ENCODE measurements at regions not wholly inside any gene's neighbourhood (a gene's known extent, or its start where the extent isn't known, plus 50 kb on each side); places are given as distances from the start of the nearest gene placed in this dataset.

DNA sequence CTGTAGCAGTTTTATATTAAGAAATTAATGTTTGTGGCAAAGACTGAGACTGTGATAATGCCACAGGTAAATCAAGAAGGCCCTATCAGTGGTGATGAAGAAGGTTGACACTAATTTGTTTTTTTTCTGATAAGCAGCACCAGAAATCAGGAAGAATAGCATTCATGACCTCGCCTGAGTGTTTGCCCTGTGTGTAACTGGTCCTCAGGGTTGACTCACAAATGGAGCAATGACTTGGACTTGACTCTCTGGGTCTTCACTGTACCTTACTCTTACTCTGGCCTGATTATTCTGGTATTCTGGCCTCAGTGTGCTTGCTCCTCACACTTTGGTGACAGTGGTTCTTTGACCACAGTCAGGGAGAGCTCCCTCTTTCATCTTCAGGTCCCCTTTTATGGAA is 243.9 kb downstream of the HAO1 start:
- DNase-seq (ENCODE audit: low read depth in 2 of 2), result no peak

DNA sequence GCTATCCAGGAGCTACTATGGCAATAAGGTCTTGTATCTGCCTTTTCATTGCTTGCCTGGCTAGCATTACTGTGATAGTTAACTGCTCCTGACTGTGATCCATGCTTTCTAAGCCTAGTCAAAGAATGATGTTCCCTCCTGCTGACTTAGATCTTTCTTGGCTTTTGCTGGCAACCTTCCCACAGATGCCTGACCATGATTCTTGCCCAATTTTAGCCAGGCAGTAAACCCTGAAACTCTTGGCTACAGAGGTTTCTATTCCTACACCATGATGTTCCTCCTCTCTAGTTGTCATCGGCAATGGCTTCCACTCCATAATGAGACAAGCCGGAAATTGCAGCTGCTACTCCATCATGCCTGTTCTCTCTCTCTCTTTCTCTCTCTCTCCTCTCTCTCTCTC is 238.1 kb downstream of the HAO1 start:
- DNase-seq (ENCODE audit: low read depth in 2 of 2), result no peak

DNA sequence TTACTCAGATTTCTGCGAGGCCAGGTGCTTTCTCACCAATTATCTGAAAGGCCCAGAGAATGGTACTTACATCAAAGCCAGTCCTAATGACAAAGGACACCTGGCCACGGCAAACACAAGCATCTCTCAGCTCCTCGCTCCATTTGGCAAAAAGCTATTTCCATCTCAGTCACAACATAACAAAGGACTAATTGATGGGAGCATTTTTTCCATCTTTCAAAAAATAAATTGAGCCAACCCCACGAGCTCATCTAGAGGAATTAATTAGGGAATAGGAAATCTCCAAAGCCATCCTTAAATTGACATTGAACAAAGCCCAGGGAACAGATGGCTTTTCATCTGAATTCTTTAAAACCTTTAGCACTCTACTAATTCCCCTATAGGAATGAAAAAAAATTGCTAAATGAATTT is 236.7 kb downstream of the HAO1 start:
- DNase-seq (ENCODE audit: low read depth in 2 of 2), result no peak

DNA sequence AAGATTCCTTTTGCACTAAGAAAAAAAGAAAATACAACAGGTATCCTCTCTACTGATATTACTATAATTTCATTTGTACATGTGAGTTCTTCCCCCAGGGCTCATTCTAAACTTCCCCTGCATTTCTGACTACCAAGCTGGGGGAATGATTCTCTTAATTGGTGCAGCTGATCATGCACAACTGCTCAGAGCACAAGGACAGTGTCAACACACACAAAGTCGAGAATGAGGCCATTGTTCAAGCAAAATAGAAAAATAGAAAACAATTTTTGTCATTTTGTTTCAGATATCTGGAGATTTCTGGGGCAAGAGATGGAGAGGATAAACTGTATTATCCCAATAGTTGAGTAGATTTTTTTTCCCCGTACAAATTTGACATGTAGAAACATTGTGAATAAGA is 236.3 kb downstream of the HAO1 start:
- DNase-seq (ENCODE audit: low read depth in 2 of 2), result no peak

DNA sequence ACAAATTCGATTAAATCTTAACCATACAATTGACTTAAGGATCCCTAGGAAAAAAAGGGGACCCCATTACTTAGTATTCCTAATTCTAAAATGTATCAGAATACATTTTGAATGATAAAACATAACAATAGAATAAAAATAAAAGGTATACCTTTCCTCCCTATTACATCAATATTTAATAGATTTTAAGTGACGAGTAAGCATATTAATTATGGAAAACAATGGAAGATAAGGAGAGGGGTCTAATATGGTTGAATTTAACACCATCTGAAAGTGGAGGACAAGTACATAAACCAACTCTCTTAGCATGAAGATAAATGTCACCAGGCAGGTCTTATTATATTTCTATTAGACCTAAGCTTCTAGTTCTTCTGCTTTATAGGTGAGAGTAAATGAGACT is 232.1 kb downstream of the HAO1 start:
- no peak for DNase-seq (ENCODE audit: low read depth in 2 of 2)

DNA sequence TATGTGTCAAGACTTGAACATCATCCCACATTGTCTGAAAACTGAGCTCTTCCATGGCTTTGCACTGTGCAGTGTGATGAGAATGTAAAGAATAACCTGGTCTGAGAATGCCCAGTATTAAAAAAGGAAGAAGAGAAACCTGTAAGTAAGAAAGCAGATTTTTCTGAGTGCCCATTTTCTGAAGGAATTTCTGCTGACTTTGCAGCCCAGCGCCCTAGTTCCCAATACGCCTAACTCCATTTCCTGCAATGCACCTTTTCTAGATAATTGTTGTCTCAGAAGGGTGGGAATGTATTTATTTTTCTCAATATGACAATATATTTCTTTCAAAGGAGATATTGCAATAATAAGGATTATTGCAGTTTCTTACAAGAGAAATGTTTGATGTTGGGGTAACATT is 231.5 kb downstream of the HAO1 start:
- no peak for DNase-seq (ENCODE audit: low read depth in 2 of 2)

DNA sequence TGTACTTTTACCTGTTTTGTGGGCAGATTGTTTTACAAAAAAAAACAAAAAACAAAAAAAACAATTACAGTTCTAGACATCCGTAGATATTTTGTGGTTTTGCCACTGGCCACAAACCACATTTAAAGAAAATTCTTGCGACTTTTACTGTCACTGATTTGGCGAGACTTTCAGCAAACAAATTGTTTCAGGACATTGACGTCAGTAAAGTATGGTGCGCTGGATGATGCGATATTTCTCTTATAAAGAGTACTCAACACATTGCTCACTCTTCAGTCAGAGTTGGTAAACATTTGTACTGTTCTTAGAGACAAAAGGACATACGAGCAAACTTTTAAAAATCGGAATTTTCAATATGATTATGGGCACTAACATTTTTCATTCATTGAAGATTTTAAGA is 229.8 kb downstream of the HAO1 start:
- no peak for DNase-seq (ENCODE audit: low read depth in 2 of 2)

DNA sequence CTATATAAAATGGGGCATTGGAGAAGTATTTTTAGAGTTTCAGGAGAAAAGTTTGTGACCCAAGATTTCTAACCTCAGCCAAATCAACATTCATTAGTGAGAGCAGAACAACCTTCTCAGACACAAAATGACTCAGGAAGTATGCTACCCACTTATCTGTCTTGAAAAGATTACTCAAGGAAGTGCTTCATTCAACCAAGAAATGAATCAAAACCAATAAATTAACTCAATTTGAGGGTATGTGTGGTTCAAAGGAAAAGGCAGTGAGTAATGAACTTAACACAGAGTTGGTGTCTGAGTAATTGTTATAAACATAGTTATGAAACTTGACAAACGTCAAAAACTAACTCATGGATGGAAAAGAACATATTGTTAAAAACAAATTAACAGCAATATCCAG is 227.6 kb downstream of the HAO1 start:
- DNase-seq (ENCODE audit: low read depth in 2 of 2), result no peak

DNA sequence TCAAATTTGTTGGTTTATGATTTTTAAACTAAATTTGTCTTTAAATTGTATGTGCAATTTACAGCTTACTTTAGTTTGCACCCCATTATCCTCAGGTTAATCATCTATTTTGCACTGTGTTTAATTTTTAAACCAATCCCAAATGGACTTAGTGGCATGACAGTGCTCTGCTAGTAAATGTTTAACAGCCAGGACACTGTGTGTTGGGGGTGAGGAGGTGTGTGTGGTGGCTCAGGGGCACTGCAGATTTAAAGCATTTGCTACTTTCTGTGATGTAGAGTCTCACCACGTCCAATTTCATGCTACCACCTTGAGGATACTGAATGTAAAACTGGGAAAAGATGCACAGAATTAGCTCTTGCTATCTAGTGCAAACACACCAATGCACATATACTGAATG is 225.7 kb downstream of the HAO1 start:
- DNase-seq (ENCODE audit: low read depth in 2 of 2), result no peak

DNA sequence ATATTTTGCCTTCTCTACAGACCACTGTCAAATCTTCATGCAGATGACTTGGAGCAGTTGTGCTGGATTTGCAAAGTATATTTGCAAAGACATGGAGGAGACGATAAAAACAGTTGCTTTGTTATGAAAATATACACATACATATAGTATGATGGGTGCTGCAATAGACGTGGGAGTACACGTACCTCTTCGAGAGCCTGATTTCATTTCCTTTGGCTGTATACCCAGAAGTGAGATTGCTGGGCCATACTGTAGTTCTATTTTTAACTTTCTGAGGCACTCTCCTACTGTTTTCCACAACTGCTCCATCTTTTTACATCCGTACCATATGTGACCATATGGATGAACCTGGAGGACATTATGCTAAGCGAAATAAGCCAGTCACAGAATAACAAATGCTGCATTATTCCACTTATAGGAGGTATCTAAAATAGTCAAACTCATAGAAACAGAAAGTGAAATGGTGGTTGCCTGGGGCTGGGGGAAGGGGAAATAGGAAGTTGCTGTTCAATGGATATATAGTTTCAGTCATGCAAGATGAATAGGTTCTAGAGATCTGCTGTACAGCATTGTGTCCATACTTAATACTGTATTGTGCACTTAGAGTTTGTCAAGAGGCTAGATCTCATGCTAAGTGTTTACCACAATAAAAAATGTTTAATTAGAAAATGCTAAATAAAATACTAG is 223.8 kb downstream of the HAO1 start:
- DNase-seq (ENCODE audit: low read depth in 2 of 2), result no peak

DNA sequence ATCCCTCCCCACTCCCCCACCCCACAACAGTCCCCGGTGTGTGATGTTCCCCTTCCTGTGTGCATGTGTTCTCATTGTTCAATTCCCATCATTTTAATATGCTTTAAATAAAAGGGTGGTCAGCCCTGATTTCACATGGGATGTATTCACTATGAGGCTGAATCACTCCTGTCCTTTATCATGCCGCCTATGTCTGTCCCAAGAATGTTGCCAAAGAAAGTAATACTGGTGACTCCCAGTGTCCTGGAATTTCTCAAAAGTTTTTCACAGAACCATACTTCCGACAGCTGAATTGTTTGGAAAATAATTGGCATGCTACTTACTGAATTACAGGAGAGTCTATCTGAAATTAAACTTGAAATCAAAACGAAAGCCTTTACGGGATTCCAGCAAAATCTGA is 217.7 kb downstream of the HAO1 start:
- DNase-seq (ENCODE audit: low read depth in 2 of 2), result no peak

DNA sequence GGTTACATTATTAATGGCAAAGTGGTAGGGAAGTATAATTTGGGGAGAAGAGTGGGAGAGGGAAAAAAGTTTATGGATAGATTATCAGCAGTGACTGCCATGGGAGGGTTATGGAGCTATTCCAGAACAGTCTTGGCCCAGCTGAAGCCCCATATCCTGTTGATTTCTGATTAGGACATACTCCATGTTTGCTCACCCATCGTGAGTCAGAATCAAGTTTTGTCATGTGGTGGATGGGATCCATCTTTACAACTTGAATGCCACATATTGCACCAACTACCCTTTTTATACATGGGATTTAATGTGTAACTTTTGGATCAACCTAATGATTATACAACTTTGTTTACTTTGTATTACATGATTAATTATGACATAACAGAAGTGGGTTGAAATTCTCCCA is 217.0 kb downstream of the HAO1 start:
- no peak for DNase-seq (ENCODE audit: low read depth in 2 of 2)

DNA sequence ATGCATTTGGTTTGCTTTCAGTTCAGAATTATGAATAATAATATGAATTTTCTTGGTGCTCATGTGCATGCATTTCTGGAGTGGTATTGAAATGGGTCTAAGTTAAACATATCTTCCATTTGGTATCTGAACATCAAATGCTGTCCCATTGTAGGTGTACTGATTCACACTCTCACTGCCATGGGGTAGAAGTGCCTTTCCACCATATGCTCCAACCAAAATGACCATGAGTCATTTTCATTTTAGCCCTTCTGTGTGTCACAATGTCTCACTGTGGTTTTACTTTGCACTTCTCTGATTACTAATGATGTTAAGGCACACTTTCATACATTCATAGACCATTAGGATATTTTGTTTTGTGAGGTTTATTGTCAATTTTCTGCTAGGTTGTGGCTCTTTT is 211.9 kb downstream of the HAO1 start:
- DNase-seq (ENCODE audit: low read depth in 2 of 2), result no peak

DNA sequence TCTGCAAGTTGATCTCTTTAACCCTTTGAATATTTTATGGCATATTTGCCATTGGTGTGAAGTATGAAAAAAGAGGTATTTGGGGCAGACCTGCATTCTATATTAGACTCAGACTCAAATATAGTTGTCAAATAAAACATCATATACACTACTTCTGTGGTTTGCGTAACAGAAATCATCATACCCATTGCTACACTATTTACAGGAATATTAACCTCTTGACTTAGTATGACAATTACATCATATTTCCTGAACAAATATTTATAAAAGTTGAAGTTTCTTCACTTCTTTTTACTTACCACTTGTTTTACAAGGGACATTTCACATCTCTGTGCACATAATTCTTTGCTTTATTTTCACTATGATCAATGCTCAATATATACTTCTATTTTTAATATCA is 206.0 kb downstream of the HAO1 start:
- DNase-seq (ENCODE audit: low read depth in 2 of 2), result no peak

DNA sequence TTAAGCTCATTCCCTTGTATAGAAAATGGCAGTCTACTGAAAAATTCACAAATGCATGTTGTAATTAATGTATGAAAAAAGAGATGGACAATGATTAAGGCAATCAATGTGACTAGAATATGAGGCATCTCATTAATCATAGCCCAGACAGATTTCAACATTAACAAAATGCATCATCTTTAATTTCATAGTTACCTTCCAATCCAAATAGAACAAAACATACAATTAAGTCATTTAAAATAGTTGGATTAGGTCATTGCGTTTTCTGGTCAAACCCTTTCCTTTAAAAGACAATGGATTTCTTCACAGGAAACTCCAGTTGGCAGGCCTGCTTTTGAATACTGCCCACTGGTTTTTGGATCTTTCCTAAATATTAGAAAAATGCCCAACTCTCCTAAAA is 203.9 kb downstream of the HAO1 start:
- DNase-seq (ENCODE audit: low read depth in 2 of 2), result no peak

DNA sequence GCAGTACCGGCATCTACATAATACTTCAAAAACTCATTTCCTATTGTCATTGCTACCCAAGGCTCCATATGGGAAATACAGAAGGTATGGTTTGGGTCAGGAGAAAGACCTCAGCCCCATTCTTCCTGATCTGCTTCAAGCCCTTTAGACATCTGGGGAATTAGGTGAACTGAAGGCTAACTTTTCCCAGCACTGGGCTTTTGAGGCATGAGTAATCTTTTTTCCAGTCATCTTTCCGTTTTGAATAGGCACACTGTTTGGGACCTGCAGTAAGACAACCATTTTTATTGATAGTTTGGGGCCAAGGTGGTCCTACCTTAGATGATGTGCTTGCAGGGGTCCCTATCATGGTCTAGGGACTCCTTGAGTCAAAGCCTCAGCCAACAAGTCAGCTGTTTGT is 198.4 kb downstream of the HAO1 start:
- no peak for DNase-seq (ENCODE audit: low read depth in 2 of 2)

DNA sequence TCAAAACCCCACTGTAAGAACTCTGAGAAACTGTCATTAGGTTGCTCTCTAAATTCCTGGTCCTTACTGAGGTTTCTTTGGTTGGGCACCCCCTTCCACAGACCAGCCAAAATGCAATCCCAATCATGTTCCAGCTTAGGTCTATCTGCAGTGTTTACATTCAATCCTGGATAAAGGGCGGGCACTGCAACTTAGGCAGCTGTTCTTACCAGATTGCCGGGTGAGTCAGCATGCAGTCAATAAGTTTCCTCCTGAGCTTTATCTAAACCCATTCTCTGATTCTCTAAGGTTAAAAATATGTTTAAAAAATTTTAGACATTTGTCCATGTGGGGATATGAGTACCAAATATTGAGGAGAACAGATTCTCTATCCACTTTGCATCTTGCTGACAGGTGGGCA is 197.8 kb downstream of the HAO1 start:
- DNase-seq (ENCODE audit: low read depth in 2 of 2), result no peak

DNA sequence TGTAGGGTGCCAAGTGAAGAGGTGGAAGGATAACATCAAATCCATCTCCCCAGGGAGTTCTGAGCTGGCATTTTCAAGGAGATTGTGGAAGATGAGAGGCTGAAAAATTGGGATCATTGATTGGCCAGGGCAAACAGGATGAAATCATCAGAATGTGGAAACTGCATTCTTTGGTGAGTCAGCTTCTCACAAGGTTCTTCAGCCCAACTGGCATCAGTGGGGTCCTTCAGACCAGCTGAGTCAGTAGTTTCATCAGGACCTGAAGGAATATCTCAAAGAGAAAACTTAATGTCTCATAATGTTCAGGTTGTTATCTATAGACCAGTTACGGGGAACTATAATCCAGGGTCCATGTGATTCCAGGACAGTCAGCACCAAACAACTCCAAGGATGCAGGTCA is 195.8 kb downstream of the HAO1 start:
- DNase-seq (ENCODE audit: low read depth in 2 of 2), result peak in 1 of 2 experiments; percentile 17

DNA sequence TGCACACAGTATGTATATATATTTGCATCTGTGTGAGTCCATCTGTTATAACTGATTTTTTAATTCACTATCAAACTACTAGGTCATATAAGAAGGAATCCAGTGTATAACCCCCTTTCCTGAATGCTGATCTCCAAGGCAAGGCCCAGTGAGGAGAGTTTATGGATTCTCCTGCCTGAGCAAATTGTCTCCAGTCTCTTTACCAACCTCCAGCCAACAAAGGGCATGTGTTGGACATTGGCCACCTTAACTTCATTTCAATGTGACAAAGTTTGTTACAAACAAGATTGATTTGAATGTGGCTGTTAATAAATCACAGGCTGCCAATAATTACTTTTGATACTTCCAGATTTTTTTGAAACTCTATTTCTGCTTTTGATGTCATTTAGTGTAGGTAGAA is 191.6 kb downstream of the HAO1 start:
- DNase-seq (ENCODE audit: low read depth in 2 of 2), result no peak

DNA sequence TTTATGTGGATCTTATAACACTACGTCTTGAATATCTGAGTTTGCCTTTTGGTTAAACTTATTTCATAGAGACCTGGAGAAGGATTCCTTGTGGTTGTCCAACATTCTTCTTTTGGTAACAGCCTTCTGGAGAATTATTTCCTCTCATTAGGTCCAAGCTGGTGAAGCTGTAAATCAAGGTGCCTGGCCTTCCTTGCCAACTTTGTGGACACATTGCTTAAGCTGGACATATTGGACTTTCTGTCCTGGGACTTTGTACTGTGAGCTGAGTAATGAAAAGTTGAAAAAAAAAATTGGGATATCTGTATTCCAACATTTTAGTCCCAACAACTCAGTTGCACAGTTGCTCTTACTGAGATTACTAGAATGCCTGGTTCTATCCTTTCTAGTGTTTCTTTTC is 186.2 kb downstream of the HAO1 start:
- DNase-seq (ENCODE audit: low read depth in 2 of 2), result no peak

DNA sequence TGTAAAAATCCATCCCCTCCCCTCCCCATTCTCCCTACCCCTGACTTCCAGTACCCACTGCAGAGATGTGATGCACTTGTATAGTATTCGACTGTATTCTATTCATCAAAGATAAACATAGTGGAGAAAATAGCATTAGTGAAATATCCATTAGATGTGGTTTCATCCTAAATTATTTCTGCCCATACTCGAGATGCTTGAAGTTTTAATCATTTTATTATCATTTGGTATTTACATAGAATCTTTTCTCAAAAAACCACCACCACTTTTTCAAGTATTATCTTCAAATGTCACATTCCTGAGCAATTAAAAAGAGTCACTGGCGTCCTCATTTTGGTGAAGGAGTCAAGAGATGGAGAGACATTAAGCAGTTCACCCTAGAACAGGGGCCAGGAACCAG is 181.9 kb downstream of the HAO1 start:
- no peak for DNase-seq (ENCODE audit: low read depth in 2 of 2)

DNA sequence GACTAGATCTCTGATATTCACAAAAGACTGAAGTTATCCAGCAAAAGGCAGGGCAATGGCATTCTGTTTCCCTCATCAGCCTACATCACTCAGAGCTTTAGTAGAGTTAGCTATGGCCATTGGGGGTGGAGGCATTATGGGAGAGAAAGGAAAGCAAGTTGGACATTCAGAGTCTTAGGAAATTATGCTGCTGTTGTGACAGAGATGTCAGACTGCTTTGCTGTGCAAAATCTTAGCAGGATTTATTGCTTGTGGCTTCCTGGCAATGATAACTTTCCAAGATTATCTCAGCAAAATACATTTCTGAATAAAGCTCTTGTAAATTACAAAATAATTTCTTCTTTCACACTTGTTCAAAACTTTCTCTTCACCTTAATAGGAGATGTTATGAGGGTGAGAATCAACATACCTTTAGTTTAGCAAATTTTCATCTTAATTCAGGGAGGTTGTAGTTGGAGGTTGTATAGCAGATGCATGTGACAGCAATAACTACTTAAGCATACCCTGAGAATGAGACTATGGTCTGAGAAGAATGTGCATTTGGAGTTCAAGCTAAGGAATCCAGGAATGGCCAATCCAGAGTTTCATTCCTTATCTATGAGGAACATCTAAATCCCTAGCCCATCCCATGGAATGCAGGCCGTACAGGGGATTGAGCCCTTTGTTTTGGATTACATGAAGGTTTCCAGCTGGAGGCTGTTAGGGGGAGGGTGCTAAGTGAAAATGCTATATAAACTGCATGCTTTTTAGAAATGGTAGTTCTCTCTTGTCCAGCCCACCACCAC is 179.8 kb downstream of the HAO1 start:
- peak; percentile 8 to 19 for DNase-seq (ENCODE audit: low read depth in 2 of 2)

DNA sequence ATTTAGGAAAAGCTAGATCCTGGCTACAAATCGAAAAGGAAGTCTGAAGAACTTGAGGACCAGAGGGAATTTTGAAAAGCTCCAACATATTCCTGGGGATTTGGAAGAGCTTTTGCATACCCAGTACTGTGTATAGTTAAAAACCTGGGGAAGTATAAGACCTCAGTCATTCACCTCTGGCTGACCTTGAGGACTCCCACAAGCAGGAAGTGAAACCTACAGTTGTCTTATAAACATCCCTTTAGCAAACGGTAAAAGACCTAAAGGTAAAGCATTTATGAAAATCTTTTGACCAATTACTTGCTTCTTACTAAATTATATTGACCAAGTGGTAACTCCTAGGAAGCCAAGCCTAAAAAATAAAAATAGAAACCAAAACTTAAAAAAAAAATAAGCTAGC is 175.0 kb downstream of the HAO1 start:
- no peak for DNase-seq (ENCODE audit: low read depth in 2 of 2)

DNA sequence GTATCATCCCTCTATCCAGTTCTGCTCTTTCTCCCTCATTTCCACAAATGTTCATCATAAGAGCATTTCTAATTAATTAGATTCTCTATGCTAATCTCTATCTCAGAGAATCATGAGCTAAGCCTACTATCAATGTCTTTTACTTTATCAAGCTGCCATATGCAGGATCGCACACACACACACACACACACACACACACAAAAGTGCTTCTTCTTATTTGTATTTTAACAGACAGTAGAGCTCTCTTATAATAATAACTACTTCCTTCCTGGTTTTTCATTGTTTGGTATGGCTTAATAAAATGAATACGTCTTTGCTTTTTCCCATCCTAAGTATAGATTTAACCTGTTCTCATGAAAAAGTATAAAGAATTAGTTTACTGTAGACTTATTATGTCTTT is 170.2 kb downstream of the HAO1 start:
- no peak for DNase-seq (ENCODE audit: low read depth in 2 of 2)
